ENCODE measurements at regions not wholly inside any gene's neighbourhood (a gene's known extent, or its start where the extent isn't known, plus 50 kb on each side); places are given as distances from the start of the nearest gene placed in this dataset.
"Not testable (repeated sequence)": the region's sequence is repeated elsewhere in the genome, so short reads cannot be mapped to it uniquely, and the experiment has no call there.

- DNase-seq (ENCODE audit: low spot score) = no peak
- POLR2A ChIA-PET (ENCODE audit: low non-redundant PET) = no interaction called here
- intact Hi-C loops (cut with micrococcal nuclease; ENCODE audit: unreplicated experiment) = no loop called here
- Histone ChIP-seq H3K9me3 (ENCODE audit: low read depth, low read length, poor library complexity, severe bottlenecking) (no peaks in the 10 kb centered on the region), H3K27me3 (replicated peaks; ENCODE audit: insufficient read depth, low read depth, low read length, poor library complexity) (no peaks in the 10 kb centered on the region), H3K4me3 (ENCODE audit: low read depth, low read length, poor library complexity, severe bottlenecking) (no peak overlapping the region), H3K27ac (ENCODE audit: low read depth, low read length, poor library complexity, severe bottlenecking) (no peak overlapping the region), H3K36me3 (ENCODE audit: insufficient read depth, low read length, poor library complexity, severe bottlenecking) (no peaks in the 10 kb centered on the region), H3K4me1 (ENCODE audit: insufficient read depth, low read length, poor library complexity, severe bottlenecking) (no peaks in the 10 kb centered on the region)
- no TSS peak for BruUV-seq (replicated peaks)
- TF ChIP-seq EZH2 (IDR thresholded peaks at IDR 0.05; ENCODE audit: borderline replicate concordance, low read depth, low read length, poor library complexity, severe bottlenecking) (no peak), CTCF (conservative IDR thresholded peaks at IDR 0.05; ENCODE audit: low read depth, low read length) (no peak)
- CTCF ChIA-PET = no interaction called here
Observed at GRCh38 chr14:30410986-30411385, 148.0 kb upstream of the G2E3 start.

GRCh38 chr14:30413184-30413583 is 145.8 kb upstream of the G2E3 start:
- BruUV-seq (replicated peaks); H3K4me1 ChIP-seq (ENCODE audit: insufficient read depth, low read length, poor library complexity, severe bottlenecking); intact Hi-C loops (cut with micrococcal nuclease; ENCODE audit: unreplicated experiment); H3K27ac ChIP-seq (ENCODE audit: low read depth, low read length, poor library complexity, severe bottlenecking); CTCF ChIA-PET; H3K9me3 ChIP-seq (ENCODE audit: low read depth, low read length, poor library complexity, severe bottlenecking); H3K27me3 ChIP-seq (replicated peaks; ENCODE audit: insufficient read depth, low read depth, low read length, poor library complexity); DNase-seq (ENCODE audit: low spot score); H3K36me3 ChIP-seq (ENCODE audit: insufficient read depth, low read length, poor library complexity, severe bottlenecking); H3K4me3 ChIP-seq (ENCODE audit: low read depth, low read length, poor library complexity, severe bottlenecking); POLR2A ChIA-PET (ENCODE audit: low non-redundant PET): not testable (repeated sequence)

GRCh38 chr14:30417121-30417520 is 141.8 kb upstream of the G2E3 start:
- peaks cover 28% of the 10 kb centered on the region for H3K27me3 ChIP-seq (replicated peaks; ENCODE audit: insufficient read depth, low read depth, low read length, poor library complexity)
- TF ChIP-seq CTCF (conservative IDR thresholded peaks at IDR 0.05; ENCODE audit: low read depth, low read length) = no peak
- no peak for TF ChIP-seq EZH2 (IDR thresholded peaks at IDR 0.05; ENCODE audit: borderline replicate concordance, low read depth, low read length, poor library complexity, severe bottlenecking)
- no peak for DNase-seq (ENCODE audit: low spot score)
- no peaks in the 10 kb centered on the region for H3K9me3 ChIP-seq (ENCODE audit: low read depth, low read length, poor library complexity, severe bottlenecking)
- CTCF ChIA-PET = no interaction called here
- intact Hi-C loops (cut with micrococcal nuclease; ENCODE audit: unreplicated experiment) = no loop called here
- H3K36me3 ChIP-seq (ENCODE audit: insufficient read depth, low read length, poor library complexity, severe bottlenecking) = no peaks in the 10 kb centered on the region
- no peaks in the 10 kb centered on the region for H3K4me1 ChIP-seq (ENCODE audit: insufficient read depth, low read length, poor library complexity, severe bottlenecking)
- H3K27ac ChIP-seq (ENCODE audit: low read depth, low read length, poor library complexity, severe bottlenecking) = no peak overlapping the region
- POLR2A ChIA-PET (ENCODE audit: low non-redundant PET) = no interaction called here
- BruUV-seq (replicated peaks) = no TSS peak
- no peak overlapping the region for H3K4me3 ChIP-seq (ENCODE audit: low read depth, low read length, poor library complexity, severe bottlenecking)

GRCh38 chr14:30417999-30418398 is 141.0 kb upstream of the G2E3 start:
- TF ChIP-seq CTCF (conservative IDR thresholded peaks at IDR 0.05; ENCODE audit: low read depth, low read length) (no peak), EZH2 (IDR thresholded peaks at IDR 0.05; ENCODE audit: borderline replicate concordance, low read depth, low read length, poor library complexity, severe bottlenecking) (no peak)
- ChIA-PET CTCF (no interaction called here), POLR2A (ENCODE audit: low non-redundant PET) (no interaction called here)
- intact Hi-C loops (cut with micrococcal nuclease; ENCODE audit: unreplicated experiment) = no loop called here
- Histone ChIP-seq H3K36me3 (ENCODE audit: insufficient read depth, low read length, poor library complexity, severe bottlenecking) (no peaks in the 10 kb centered on the region), H3K27me3 (replicated peaks; ENCODE audit: insufficient read depth, low read depth, low read length, poor library complexity) (peaks cover 30% of the 10 kb centered on the region), H3K4me3 (ENCODE audit: low read depth, low read length, poor library complexity, severe bottlenecking) (no peak overlapping the region), H3K27ac (ENCODE audit: low read depth, low read length, poor library complexity, severe bottlenecking) (no peak overlapping the region), H3K4me1 (ENCODE audit: insufficient read depth, low read length, poor library complexity, severe bottlenecking) (no peaks in the 10 kb centered on the region), H3K9me3 (ENCODE audit: low read depth, low read length, poor library complexity, severe bottlenecking) (no peaks in the 10 kb centered on the region)
- BruUV-seq (replicated peaks) = no TSS peak
- DNase-seq (ENCODE audit: low spot score) = no peak
